ENCODE measurements at regions not wholly inside any gene's neighbourhood (a gene's known extent, or its start where the extent isn't known, plus 50 kb on each side); places are given as distances from the start of the nearest gene placed in this dataset.

DNA sequence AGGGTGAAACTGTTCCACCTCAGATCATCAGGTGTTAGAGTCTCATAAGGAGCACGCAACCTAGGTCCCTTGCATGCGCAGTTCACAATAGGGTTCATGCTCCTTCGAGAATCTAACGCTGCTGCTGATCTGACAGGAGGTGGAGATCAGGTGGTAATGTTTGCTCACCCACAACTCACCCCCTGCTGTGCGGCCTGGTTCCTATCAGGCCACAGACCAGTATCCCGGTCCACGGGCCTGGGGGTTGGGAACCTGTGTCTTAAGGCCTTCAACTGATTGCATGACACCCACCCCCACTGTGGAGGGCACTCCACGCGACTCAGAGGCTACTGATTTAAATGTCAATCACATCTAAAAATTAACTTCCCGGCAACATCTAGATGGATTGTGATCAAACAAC lies 411.2 kb upstream of the SULF2 start:
- Histone ChIP-seq H3K9me3 (replicated peaks) (no peaks in the 10 kb centered on the region), H3K4me1 (no peaks in the 10 kb centered on the region), H3K36me3 (no peaks in the 10 kb centered on the region), H3K27ac (replicated peaks) (no peak overlapping the region), H3K4me3 (no peak overlapping the region), H3K27me3 (ENCODE audit: low read depth) (peaks cover 54% of the 10 kb centered on the region)
- DNase-seq = no peak
- intact Hi-C loops (cut with micrococcal nuclease) = no loop called here
- TF ChIP-seq, protein P1, sequence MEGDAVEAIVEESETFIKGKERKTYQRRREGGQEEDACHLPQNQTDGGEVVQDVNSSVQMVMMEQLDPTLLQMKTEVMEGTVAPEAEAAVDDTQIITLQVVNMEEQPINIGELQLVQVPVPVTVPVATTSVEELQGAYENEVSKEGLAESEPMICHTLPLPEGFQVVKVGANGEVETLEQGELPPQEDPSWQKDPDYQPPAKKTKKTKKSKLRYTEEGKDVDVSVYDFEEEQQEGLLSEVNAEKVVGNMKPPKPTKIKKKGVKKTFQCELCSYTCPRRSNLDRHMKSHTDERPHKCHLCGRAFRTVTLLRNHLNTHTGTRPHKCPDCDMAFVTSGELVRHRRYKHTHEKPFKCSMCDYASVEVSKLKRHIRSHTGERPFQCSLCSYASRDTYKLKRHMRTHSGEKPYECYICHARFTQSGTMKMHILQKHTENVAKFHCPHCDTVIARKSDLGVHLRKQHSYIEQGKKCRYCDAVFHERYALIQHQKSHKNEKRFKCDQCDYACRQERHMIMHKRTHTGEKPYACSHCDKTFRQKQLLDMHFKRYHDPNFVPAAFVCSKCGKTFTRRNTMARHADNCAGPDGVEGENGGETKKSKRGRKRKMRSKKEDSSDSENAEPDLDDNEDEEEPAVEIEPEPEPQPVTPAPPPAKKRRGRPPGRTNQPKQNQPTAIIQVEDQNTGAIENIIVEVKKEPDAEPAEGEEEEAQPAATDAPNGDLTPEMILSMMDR (IDR thresholded peaks at IDR 0.05; ENCODE audit: borderline replicate concordance) = no peak

DNA sequence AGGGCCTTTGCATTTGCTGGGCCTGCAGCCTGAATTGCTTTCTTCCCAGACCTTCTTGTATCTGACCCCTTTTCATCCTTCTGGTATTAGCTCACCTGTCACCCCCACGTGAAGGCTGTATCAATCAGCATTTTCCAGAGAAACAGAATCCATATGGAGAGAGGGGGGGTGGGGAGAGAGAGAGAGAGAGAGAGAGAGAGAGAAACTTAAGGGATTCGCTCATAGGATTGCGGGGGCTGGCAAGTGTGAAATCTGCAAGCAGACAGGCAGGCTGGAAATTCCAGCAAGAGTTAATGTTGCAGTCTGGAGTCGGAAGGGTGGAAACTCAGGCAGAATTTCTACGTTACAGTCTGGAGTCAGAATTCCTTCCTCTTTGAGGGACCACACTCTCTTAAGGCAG lies 410.7 kb upstream of the SULF2 start:
- Histone ChIP-seq H3K4me1 (no peaks in the 10 kb centered on the region), H3K9me3 (replicated peaks) (no peaks in the 10 kb centered on the region), H3K27ac (replicated peaks) (no peak overlapping the region), H3K36me3 (no peaks in the 10 kb centered on the region), H3K27me3 (ENCODE audit: low read depth) (peaks cover 49% of the 10 kb centered on the region), H3K4me3 (no peak overlapping the region)
- no peak for DNase-seq
- TF ChIP-seq, protein P1 (IDR thresholded peaks at IDR 0.05; ENCODE audit: borderline replicate concordance) = no peak
- intact Hi-C loops (cut with micrococcal nuclease) = no loop called here

DNA sequence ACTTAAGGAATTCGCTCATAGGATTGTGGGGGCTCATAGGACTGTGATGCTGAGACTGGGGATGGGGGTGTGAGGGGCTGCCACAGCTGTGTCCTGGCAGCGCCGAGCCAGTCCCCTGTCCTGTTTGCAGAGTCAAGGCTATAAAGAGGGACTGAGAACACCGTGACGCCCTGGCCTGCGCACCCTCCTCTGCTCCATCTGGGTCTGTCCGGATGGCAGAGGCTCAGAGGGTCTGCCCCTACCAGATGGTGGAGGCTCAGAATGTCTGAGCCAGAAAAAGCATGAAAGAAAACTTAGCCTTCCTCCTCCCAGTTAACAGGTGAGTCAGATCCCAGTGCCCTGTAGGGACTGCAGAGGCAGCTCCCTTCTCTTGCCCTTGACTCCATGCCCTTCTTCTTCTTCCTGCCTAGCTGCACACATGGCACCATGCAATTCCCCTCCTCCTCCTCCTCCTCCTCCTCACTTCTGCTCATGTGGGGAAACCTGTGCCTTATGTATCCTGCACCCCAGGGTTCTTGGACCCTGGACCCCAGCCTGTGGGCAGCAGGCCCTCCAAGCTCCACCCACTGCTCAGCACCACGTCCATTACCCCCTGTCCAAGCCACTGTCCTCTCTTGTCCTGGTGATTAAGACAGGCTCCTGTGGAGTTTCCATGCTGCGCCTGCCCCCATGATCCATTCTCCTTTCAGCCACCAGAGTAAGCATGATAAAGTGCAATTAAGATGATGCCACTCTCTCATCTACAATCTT lies 410.0 kb upstream of the SULF2 start:
- Histone ChIP-seq H3K36me3 (no peaks in the 10 kb centered on the region), H3K27me3 (ENCODE audit: low read depth) (peaks cover 42% of the 10 kb centered on the region), H3K4me1 (no peaks in the 10 kb centered on the region), H3K4me3 (no peak overlapping the region), H3K27ac (replicated peaks) (no peak overlapping the region), H3K9me3 (replicated peaks) (no peaks in the 10 kb centered on the region)
- TF ChIP-seq, protein P1 (IDR thresholded peaks at IDR 0.05; ENCODE audit: borderline replicate concordance) = no peak
- DNase-seq = no peak
- intact Hi-C loops (cut with micrococcal nuclease) = no loop called here

- no peaks in the 10 kb centered on the region for H3K36me3 ChIP-seq
- TF ChIP-seq, protein P1 (IDR thresholded peaks at IDR 0.05; ENCODE audit: borderline replicate concordance) = no peak
- no peak for DNase-seq
- H3K4me3 ChIP-seq = no peak overlapping the region
- intact Hi-C loops (cut with micrococcal nuclease) = no loop called here
- no peak overlapping the region for H3K27ac ChIP-seq (replicated peaks)
- peaks cover 37% of the 10 kb centered on the region for H3K27me3 ChIP-seq (ENCODE audit: low read depth)
- H3K4me1 ChIP-seq = no peaks in the 10 kb centered on the region
- H3K9me3 ChIP-seq (replicated peaks) = no peaks in the 10 kb centered on the region
These were observed 409.3 kb upstream of the SULF2 start for GRCh38 chr20:48194583-48194982.

DNA sequence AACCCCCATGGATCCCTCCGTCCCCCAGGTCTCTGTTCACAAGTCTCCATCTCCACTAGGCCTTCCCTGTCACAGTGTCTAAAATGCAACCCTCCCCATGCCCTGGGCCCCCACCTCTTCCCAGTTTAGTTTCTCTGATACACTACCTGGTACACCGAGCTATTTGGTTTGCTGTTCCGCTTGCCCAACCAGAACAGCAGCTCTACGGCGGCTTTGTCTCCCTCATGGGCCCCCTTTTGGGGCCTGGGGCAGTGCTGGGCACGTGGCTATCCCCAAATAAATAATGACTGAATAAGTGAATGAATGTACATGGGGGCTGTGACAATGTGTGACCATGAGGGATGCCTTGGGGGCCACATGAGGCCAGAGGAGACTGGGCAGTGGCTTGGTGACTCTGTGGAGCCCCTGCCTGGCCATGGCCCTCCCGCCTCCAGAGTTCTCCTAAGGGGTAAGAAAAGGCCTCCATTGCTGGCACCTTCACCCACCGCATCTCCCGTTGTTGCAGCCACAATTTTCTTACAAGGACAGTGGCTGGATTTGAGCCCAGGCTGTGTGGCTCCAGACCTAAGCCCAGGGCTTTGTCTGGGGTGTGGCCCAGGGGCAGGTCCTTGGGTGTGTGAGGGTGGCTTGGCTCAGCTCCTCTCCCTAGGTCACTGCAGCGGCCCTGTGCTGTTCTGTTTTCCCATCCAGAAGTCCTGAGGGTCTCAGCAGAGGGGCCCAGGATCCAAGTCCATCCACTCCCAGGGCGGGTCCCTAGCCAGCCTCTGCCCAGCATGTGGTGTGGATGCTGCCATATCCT lies 408.5 kb upstream of the SULF2 start:
- Histone ChIP-seq H3K9me3 (replicated peaks) (no peaks in the 10 kb centered on the region), H3K27ac (replicated peaks) (no peak overlapping the region), H3K36me3 (no peaks in the 10 kb centered on the region), H3K27me3 (ENCODE audit: low read depth) (peaks cover 31% of the 10 kb centered on the region), H3K4me3 (no peak overlapping the region), H3K4me1 (no peaks in the 10 kb centered on the region)
- intact Hi-C loops (cut with micrococcal nuclease) = no loop called here
- TF ChIP-seq, protein P1 (IDR thresholded peaks at IDR 0.05; ENCODE audit: borderline replicate concordance) = no peak
- DNase-seq = no peak
